HCT116 (cell line): ENCODE measurements at regions not wholly inside any gene's neighbourhood (a gene's known extent, or its start where the extent isn't known, plus 50 kb on each side); places are given as distances from the start of the nearest gene placed in this dataset.

Experiments
- ATAC-seq: fragments of 200-7000 bp; cut with Tn5 transposase; 2 replicates; pipeline ENCODE4 v1.9.1; 2020; ENCODE audit warnings: mild to moderate bottlenecking, moderate library complexity
- BruUV-seq: library from RNA; stranded (reverse); fragments of 400-500 nt; replicated peaks from 2 replicates; lab custom pipeline; 2021; lab: Mats Ljungman, UMichigan
- CTCF ChIA-PET: fragments of 300-600 bp; sonication (Branson Sonifier 250); formaldehyde crosslinking; loops from one replicate; lab custom pipeline; 2021; ENCODE audit warnings: antibody characterized with exemption; lab: Charles Lee
- POLR2A ChIA-PET: fragments of 300-600, 350-600 bp; sonication (Branson Sonifier 250); formaldehyde crosslinking; loops from one replicate; lab custom pipeline; 2021; ENCODE audit warnings: antibody characterized with exemption; lab: Charles Lee
- RAD21 ChIA-PET, 2 experiments: fragments of 300-600 bp; sonication (Branson Sonifier 250); formaldehyde crosslinking; loops; one replicate each; lab custom pipeline; 2023; ENCODE audit warnings: low total read pairs in 2 of 2; ENCODE audit not compliant: uncharacterized antibody in 2 of 2, unreplicated experiment in 2 of 2, low non-redundant PET in 1 of 2; lab: Charles Lee
- DNase-seq: peaks from one replicate; pipeline ENCODE4 v3.0.0-alpha.2; 2010; ENCODE audit warnings: low read depth, low spot score
- H2AFZ ChIP-seq: fragments of 200-600 bp; shearing (Covaris generic), sonication (generic); 2 replicates; pipeline ENCODE4 v1.6.1; 2017; ENCODE audit warnings: low read depth, mixed run types, mixed read lengths, antibody characterized with exemption, low read length; ENCODE audit not compliant: poor library complexity, severe bottlenecking
- H3K27ac ChIP-seq: 2 replicates; pipeline ENCODE4 v1.5.1; 2012; ENCODE audit warnings: low read depth, low read length
- H3K27me3 ChIP-seq: fragments of 200-600 bp; sonication (generic); 2 replicates; pipeline ENCODE4 v1.6.1; 2016; ENCODE audit warnings: mixed run types, low read length, mixed read lengths; ENCODE audit not compliant: insufficient read depth
- H3K36me3 ChIP-seq, 2 experiments: fragments of 200-500 bp in 1 of 2; fragments of 200-600 bp in 1 of 2; sonication (Bioruptor generic) in 1 of 2; sonication (generic) in 1 of 2; 2 replicates each; pipeline versions ENCODE4 v1.5.1 to v1.6.1; 2014 to 2016; ENCODE audit warnings: low read length in 2 of 2, inconsistent platforms in 1 of 2, mixed read lengths in 1 of 2, mixed run types in 1 of 2; ENCODE audit not compliant: insufficient read depth in 2 of 2, control insufficient read depth in 1 of 2
- H3K4me1 ChIP-seq, 2 experiments: fragments of 200-600 bp in 1 of 2; sonication (generic) in 1 of 2; 2 replicates each; pipeline versions ENCODE4 v1.5.1 to v1.6.1; 2012 to 2017; ENCODE audit warnings: low read length in 2 of 2, inconsistent platforms in 1 of 2, mild to moderate bottlenecking in 1 of 2, mixed read lengths in 1 of 2, mixed run types in 1 of 2, moderate library complexity in 1 of 2; ENCODE audit not compliant: insufficient read depth in 2 of 2, control insufficient read depth in 1 of 2
- H3K4me2 ChIP-seq: fragments of 200-600 bp; sonication (generic); 2 replicates; pipeline ENCODE4 v1.6.1; 2017; ENCODE audit warnings: mixed run types, low read length, mixed read lengths
- H3K4me3 ChIP-seq, 2 experiments: fragments of 200-600 bp in 1 of 2; sonication (generic) in 1 of 2; replicated peaks in 1 of 2; 2 replicates each; pipeline ENCODE4 v1.5.1; 2011 to 2016; ENCODE audit warnings: low read length in 2 of 2, control low read depth in 1 of 2, low read depth in 1 of 2, mild to moderate bottlenecking in 1 of 2, mixed read lengths in 1 of 2, mixed run types in 1 of 2
- H3K79me2 ChIP-seq: fragments of 200-600 bp; sonication (generic); 2 replicates; pipeline ENCODE4 v1.6.1; 2017; ENCODE audit warnings: mild to moderate bottlenecking, mixed run types, low read length, moderate library complexity, mixed read lengths; ENCODE audit not compliant: insufficient read depth
- H3K9ac ChIP-seq: fragments of 200-600 bp; sonication (generic); 2 replicates; pipeline ENCODE4 v1.6.1; 2016; ENCODE audit warnings: low read length, mixed read lengths
- H3K9me2 ChIP-seq: fragments of 200-600 bp; sonication (generic), shearing (Covaris generic); 2 replicates; pipeline ENCODE4 v1.6.1; 2017; ENCODE audit warnings: mixed run types, mild to moderate bottlenecking, moderate library complexity; ENCODE audit not compliant: insufficient read depth
- H3K9me3 ChIP-seq, 2 experiments: fragments of 200-500 bp in 1 of 2; fragments of 200-600 bp in 1 of 2; sonication (Bioruptor generic) in 1 of 2; sonication (generic) in 1 of 2; 2 replicates each; pipeline ENCODE4 v1.6.1; 2014 to 2017; ENCODE audit warnings: low read length in 2 of 2, mixed read lengths in 2 of 2, inconsistent platforms in 1 of 2, low read depth in 1 of 2, mild to moderate bottlenecking in 1 of 2, mixed run types in 1 of 2, moderate library complexity in 1 of 2; ENCODE audit not compliant: control insufficient read depth in 1 of 2, insufficient read depth in 1 of 2
- H4K20me1 ChIP-seq: fragments of 200-600 bp; sonication (generic), shearing (Covaris generic); 2 replicates; pipeline ENCODE4 v1.6.1; 2017; ENCODE audit warnings: mixed run types, mild to moderate bottlenecking, moderate library complexity; ENCODE audit not compliant: insufficient read depth
- ATF3 ChIP-seq: IDR thresholded peaks from 2 replicates; pipeline ENCODE4 v1.6.1; 2012
- CBX3 ChIP-seq: IDR thresholded peaks from 2 replicates; pipeline ENCODE4 v1.6.1; 2012; ENCODE audit warnings: low read depth
- CTCF ChIP-seq, 3 experiments: fragments of 200-600 bp in 1 of 3; sonication (generic) in 1 of 3; IDR thresholded peaks in 2 of 3; conservative IDR thresholded peaks in 1 of 3; 2 replicates each; pipeline ENCODE4 v1.5.1; 2012 to 2017; ENCODE audit warnings: low read depth in 2 of 3, low read length in 2 of 3, antibody characterized with exemption in 1 of 3, borderline replicate concordance in 1 of 3, control low read depth in 1 of 3, mild to moderate bottlenecking in 1 of 3, mixed read lengths in 1 of 3, mixed run types in 1 of 3, moderate library complexity in 1 of 3; ENCODE audit not compliant: insufficient read depth in 1 of 3
- EGR1 ChIP-seq: IDR thresholded peaks from 2 replicates; pipeline ENCODE4 v1.6.1; 2012; ENCODE audit warnings: low read depth
- ELF1 ChIP-seq: IDR thresholded peaks from 2 replicates; pipeline ENCODE4 v1.6.1; 2012; ENCODE audit warnings: low read depth, borderline replicate concordance
- EZH2 ChIP-seq: fragments of 200-600 bp; sonication (generic); IDR thresholded peaks from 2 replicates; pipeline ENCODE4 v1.6.1; 2017; ENCODE audit warnings: antibody characterized with exemption, mixed run types
- EZH2phosphoT487 ChIP-seq: fragments of 200-600 bp; IDR thresholded peaks from 2 replicates; pipeline ENCODE4 v1.6.1; 2018; ENCODE audit warnings: antibody characterized with exemption, borderline replicate concordance
- FOSL1 ChIP-seq: IDR thresholded peaks from 2 replicates; pipeline ENCODE4 v1.6.1; 2012; ENCODE audit warnings: low read depth
- JUND ChIP-seq: IDR thresholded peaks from 2 replicates; pipeline ENCODE4 v1.6.1; 2012
- REST ChIP-seq: IDR thresholded peaks from 2 replicates; pipeline ENCODE4 v1.6.1; 2012; ENCODE audit warnings: low read depth
- SP1 ChIP-seq: IDR thresholded peaks from 2 replicates; pipeline ENCODE4 v1.6.1; 2012; ENCODE audit warnings: low read depth
- SRF ChIP-seq: IDR thresholded peaks from 2 replicates; pipeline ENCODE4 v1.6.1; 2012; ENCODE audit warnings: low read depth
- YY1 ChIP-seq: IDR thresholded peaks from 2 replicates; pipeline ENCODE4 v1.6.1; 2011; ENCODE audit warnings: low read length, low read depth, moderate library complexity, mild to moderate bottlenecking; ENCODE audit not compliant: insufficient replicate concordance; ENCODE audit errors: extremely low read depth
- ZBTB33 ChIP-seq: IDR thresholded peaks from 2 replicates; pipeline ENCODE4 v1.6.1; 2011; ENCODE audit warnings: mild to moderate bottlenecking, low read length, moderate library complexity; ENCODE audit not compliant: insufficient replicate concordance; ENCODE audit errors: extremely low read depth
- intact Hi-C: fragments of 100-400 bp; cut with micrococcal nuclease; formaldehyde crosslinking; loops from 2 replicates; pipeline ENCODE4 v1.10.0; 2022

- RAD21 ChIA-PET: no interaction called here
- no peaks in the 10 kb centered on the region for H3K9me2 ChIP-seq
- H3K9ac ChIP-seq: no peak overlapping the region
- H3K27ac ChIP-seq: no peak overlapping the region
- DNase-seq (no peak), ATAC-seq (no peak)
- BruUV-seq: no TSS peak
- H4K20me1 ChIP-seq: no peaks in the 10 kb centered on the region; the same call in 1 of the 2 replicates
- H2AFZ ChIP-seq: no peak overlapping the region
- no peaks in the 10 kb centered on the region for H3K27me3 ChIP-seq
- CTCF ChIA-PET: no interaction called here
- peaks cover 0 to 7% of the 10 kb centered on the region in 2 experiments; a peak in 2 of 4 replicates for H3K9me3 ChIP-seq
- no peak overlapping the region for H3K4me3 ChIP-seq
- H3K4me1 ChIP-seq: no peaks in the 10 kb centered on the region
- TF ChIP-seq ATF3 (no peak), JUND (no peak), FOSL1 (no peak), REST (no peak), EZH2 (no peak), CBX3 (no peak), SP1 (no peak), ZBTB33 (no peak), SRF (no peak), YY1 (no peak), ELF1 (no peak), EZH2phosphoT487 (no peak), EGR1 (no peak), CTCF (IDR thresholded peaks at IDR 0.05 in 2 of 3, conservative IDR thresholded peaks at IDR 0.05 in 1 of 3; ENCODE audit: borderline replicate concordance in 1 of 3, insufficient read depth in 1 of 3, low read depth in 2 of 3, low read length in 2 of 3) (no peak)
- no peak overlapping the region for H3K4me2 ChIP-seq
- intact Hi-C loops: no loop called here
- H3K79me2 ChIP-seq: no peaks in the 10 kb centered on the region
- POLR2A ChIA-PET: no interaction called here
- H3K36me3 ChIP-seq: no peaks in the 10 kb centered on the region
Measured at GRCh38 chr11:115792903-115793302, 288.7 kb upstream of the CADM1 start.
